ENCODE measurements at regions not wholly inside any gene's neighbourhood (a gene's known extent, or its start where the extent isn't known, plus 50 kb on each side); places are given as distances from the start of the nearest gene placed in this dataset.
"Not testable (repeated sequence)": the region's sequence is repeated elsewhere in the genome, so short reads cannot be mapped to it uniquely, and the experiment has no call there.

DNA sequence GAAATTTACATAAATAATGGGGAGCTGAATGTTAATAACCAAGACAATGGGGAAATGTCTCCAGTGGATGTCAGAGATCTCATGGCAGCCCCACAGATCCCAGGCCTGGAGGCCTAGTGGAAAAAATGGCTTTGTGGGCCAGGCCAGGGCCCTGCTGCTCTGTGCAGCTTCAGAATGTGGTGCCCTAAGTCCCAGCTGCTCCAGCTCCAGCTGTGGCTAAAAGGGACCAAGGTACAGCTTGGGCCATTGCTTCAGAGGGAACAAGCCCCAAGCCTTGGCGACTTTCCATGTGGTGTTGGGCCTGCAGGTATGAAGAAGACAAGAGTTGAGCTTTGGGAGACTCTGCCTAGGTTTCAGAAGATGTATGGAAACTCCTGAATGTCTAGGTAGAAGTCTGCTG lies 658.2 kb downstream of the NUP35 start:
- Histone ChIP-seq H3K27ac (ENCODE audit: control insufficient read depth, insufficient read depth, low read length) (no peak overlapping the region), H3K9me1 (ENCODE audit: control insufficient read depth, extremely low read depth, insufficient read depth, low read length) (no peaks in the 10 kb centered on the region), H3K4me2 (ENCODE audit: control insufficient read depth, extremely low read depth, insufficient read depth, low read depth, low read length) (no peak overlapping the region), H3K9me3 (ENCODE audit: control insufficient read depth, low read depth, low read length) (no peaks in the 10 kb centered on the region), H4K20me1 (ENCODE audit: control insufficient read depth, extremely low read depth, insufficient read depth, low read length) (no peaks in the 10 kb centered on the region), H3K9ac (ENCODE audit: control insufficient read depth, extremely low read depth, insufficient read depth, low read length) (no peak overlapping the region), H3K4me1 (ENCODE audit: control insufficient read depth, extremely low read depth, insufficient read depth, low read length) (no peaks in the 10 kb centered on the region), H3K27me3 (ENCODE audit: control insufficient read depth, extremely low read depth, insufficient read depth, low read length) (no peaks in the 10 kb centered on the region), H2AFZ (ENCODE audit: control insufficient read depth, low read length) (no peak overlapping the region), H3K79me2 (ENCODE audit: control insufficient read depth, insufficient read depth, low read length) (no peaks in the 10 kb centered on the region), H3K36me3 (ENCODE audit: control insufficient read depth in 2 of 2, extremely low read depth in 1 of 2, insufficient read depth in 2 of 2, low read length in 2 of 2) (no peaks in the 10 kb centered on the region), H3K4me3 (ENCODE audit: control insufficient read depth in 2 of 3, extremely low read depth in 1 of 3, insufficient read depth in 2 of 3, low read depth in 1 of 3, low read length in 3 of 3) (no peak overlapping the region)
- no peak for FAIRE-seq
- dilution Hi-C loops (cut with MboI; ENCODE audit: extremely low pct_ligation_motif_present, low sequenced_read_pairs): no loop called here
- DNase-seq (ENCODE audit: low read depth, low spot score): no peak
- TF ChIP-seq, protein P1, sequence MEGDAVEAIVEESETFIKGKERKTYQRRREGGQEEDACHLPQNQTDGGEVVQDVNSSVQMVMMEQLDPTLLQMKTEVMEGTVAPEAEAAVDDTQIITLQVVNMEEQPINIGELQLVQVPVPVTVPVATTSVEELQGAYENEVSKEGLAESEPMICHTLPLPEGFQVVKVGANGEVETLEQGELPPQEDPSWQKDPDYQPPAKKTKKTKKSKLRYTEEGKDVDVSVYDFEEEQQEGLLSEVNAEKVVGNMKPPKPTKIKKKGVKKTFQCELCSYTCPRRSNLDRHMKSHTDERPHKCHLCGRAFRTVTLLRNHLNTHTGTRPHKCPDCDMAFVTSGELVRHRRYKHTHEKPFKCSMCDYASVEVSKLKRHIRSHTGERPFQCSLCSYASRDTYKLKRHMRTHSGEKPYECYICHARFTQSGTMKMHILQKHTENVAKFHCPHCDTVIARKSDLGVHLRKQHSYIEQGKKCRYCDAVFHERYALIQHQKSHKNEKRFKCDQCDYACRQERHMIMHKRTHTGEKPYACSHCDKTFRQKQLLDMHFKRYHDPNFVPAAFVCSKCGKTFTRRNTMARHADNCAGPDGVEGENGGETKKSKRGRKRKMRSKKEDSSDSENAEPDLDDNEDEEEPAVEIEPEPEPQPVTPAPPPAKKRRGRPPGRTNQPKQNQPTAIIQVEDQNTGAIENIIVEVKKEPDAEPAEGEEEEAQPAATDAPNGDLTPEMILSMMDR (optimal IDR thresholded peaks at IDR 0.05 in 1 of 3, IDR thresholded peaks at IDR 0.05 in 1 of 3, conservative IDR thresholded peaks at IDR 0.05 in 1 of 3; ENCODE audit: extremely low read depth in 1 of 3, insufficient read depth in 2 of 3, low read length in 3 of 3): no peak
- TF ChIP-seq EZH2 (IDR thresholded peaks at IDR 0.05; ENCODE audit: low read length): no peak

DNA sequence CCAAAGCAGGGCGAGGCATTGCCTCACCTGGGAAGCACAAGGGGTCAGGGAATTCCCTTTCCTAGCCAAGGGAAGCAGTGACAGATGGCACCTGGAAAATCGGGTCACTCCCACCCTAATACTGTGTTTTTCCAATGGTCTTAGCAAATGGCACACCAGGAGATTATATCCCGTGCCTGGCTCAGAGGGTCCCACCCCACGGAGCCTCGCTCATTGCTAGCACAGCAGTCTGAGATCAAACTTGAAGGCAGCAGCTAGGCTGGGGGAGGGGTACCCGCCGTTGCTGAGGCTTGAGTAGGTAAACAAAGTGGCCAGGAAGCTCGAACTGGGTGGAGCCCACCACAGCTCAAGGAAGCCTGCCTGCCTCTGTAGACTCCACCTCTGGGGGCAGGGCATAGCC lies 664.6 kb downstream of the NUP35 start:
- H2AFZ ChIP-seq (ENCODE audit: control insufficient read depth, low read length); H3K27ac ChIP-seq (ENCODE audit: control insufficient read depth, insufficient read depth, low read length); H3K4me2 ChIP-seq (ENCODE audit: control insufficient read depth, extremely low read depth, insufficient read depth, low read depth, low read length); H3K4me1 ChIP-seq (ENCODE audit: control insufficient read depth, extremely low read depth, insufficient read depth, low read length); H3K9me3 ChIP-seq (ENCODE audit: control insufficient read depth, low read depth, low read length); FAIRE-seq; H3K36me3 ChIP-seq (ENCODE audit: control insufficient read depth in 2 of 2, extremely low read depth in 1 of 2, insufficient read depth in 2 of 2, low read length in 2 of 2); H3K9ac ChIP-seq (ENCODE audit: control insufficient read depth, extremely low read depth, insufficient read depth, low read length); H3K27me3 ChIP-seq (ENCODE audit: control insufficient read depth, extremely low read depth, insufficient read depth, low read length); DNase-seq (ENCODE audit: low read depth, low spot score); H3K79me2 ChIP-seq (ENCODE audit: control insufficient read depth, insufficient read depth, low read length); H3K4me3 ChIP-seq (ENCODE audit: control insufficient read depth in 2 of 3, extremely low read depth in 1 of 3, insufficient read depth in 2 of 3, low read depth in 1 of 3, low read length in 3 of 3); dilution Hi-C loops (cut with MboI; ENCODE audit: extremely low pct_ligation_motif_present, low sequenced_read_pairs); H4K20me1 ChIP-seq (ENCODE audit: control insufficient read depth, extremely low read depth, insufficient read depth, low read length); H3K9me1 ChIP-seq (ENCODE audit: control insufficient read depth, extremely low read depth, insufficient read depth, low read length): not testable (repeated sequence)

DNA sequence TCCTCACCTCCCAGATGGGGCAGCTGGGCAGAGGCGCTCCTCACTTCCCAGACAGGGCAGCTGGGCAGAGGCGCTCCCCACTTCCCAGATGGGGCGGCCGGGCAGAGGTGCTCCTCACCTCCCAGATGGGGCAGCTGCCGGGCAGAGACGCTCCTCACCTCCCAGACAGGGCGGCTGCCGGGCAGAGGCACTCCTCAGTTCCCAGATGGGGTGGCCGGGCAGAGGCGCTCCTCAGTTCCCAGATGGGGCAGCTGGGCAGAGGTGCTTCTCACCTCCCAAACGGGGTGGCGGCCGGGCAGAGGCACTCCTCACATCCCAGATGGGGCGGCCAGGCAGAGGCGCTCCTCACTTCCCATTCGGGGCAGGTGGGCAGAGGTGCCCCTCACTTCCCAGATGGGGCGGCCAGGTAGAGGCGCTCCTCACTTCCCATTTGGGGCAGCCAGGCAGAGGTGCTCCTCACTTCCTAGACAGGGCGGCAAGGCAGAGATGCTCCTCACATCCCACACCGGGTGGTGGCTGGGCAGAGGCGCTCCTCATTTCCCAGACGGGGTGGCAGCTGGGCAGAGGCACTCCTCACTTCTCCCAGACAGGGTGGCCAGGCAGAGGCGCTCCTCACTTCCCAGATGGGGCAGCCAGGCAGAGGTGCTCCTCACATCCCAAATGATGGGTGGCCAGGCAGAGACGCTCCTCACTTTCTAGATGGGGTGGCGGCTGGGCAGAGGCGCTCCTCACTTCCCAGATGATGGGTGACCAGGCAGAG lies 668.1 kb downstream of the NUP35 start:
- H3K4me2 ChIP-seq (ENCODE audit: control insufficient read depth, extremely low read depth, insufficient read depth, low read depth, low read length); H3K36me3 ChIP-seq (ENCODE audit: control insufficient read depth in 2 of 2, extremely low read depth in 1 of 2, insufficient read depth in 2 of 2, low read length in 2 of 2); H3K79me2 ChIP-seq (ENCODE audit: control insufficient read depth, insufficient read depth, low read length); H3K27ac ChIP-seq (ENCODE audit: control insufficient read depth, insufficient read depth, low read length); H3K9me1 ChIP-seq (ENCODE audit: control insufficient read depth, extremely low read depth, insufficient read depth, low read length); H4K20me1 ChIP-seq (ENCODE audit: control insufficient read depth, extremely low read depth, insufficient read depth, low read length); H2AFZ ChIP-seq (ENCODE audit: control insufficient read depth, low read length); FAIRE-seq; H3K9ac ChIP-seq (ENCODE audit: control insufficient read depth, extremely low read depth, insufficient read depth, low read length); DNase-seq (ENCODE audit: low read depth, low spot score); H3K4me3 ChIP-seq (ENCODE audit: control insufficient read depth in 2 of 3, extremely low read depth in 1 of 3, insufficient read depth in 2 of 3, low read depth in 1 of 3, low read length in 3 of 3); H3K27me3 ChIP-seq (ENCODE audit: control insufficient read depth, extremely low read depth, insufficient read depth, low read length); H3K4me1 ChIP-seq (ENCODE audit: control insufficient read depth, extremely low read depth, insufficient read depth, low read length); dilution Hi-C loops (cut with MboI; ENCODE audit: extremely low pct_ligation_motif_present, low sequenced_read_pairs); H3K9me3 ChIP-seq (ENCODE audit: control insufficient read depth, low read depth, low read length): not testable (repeated sequence)

Measured in keratinocyte (primary cell).